B cell (primary cell): ENCODE measurements at regions not wholly inside any gene's neighbourhood (a gene's known extent, or its start where the extent isn't known, plus 50 kb on each side); places are given as distances from the start of the nearest gene placed in this dataset.

Source experiments
- ATAC-seq: fragments of 200-7000 bp; cut with Tn5 transposase; one replicate; pipeline ENCODE4 v1.10.0; 2021; ENCODE audit warnings: low read depth, mild to moderate bottlenecking, moderate number of reproducible peaks, moderate library complexity
- CTCF ChIA-PET: fragments of 350-600 bp; sonication (Branson Sonifier 250); formaldehyde crosslinking; loops from one replicate; lab custom pipeline; 2021; ENCODE audit warnings: antibody characterized with exemption, inconsistent platforms; lab: Charles Lee
- POLR2A ChIA-PET: fragments of 350-600 bp; sonication (Branson Sonifier 250); formaldehyde crosslinking; loops from one replicate; lab custom pipeline; 2021; ENCODE audit warnings: antibody characterized with exemption; lab: Charles Lee
- DNase-seq: peaks from one replicate; pipeline ENCODE4 v3.0.0; 2013
- H2AFZ ChIP-seq: 2 replicates; pipeline ENCODE4 v1.6.1; 2012; ENCODE audit warnings: mild to moderate bottlenecking, low read depth, low read length; ENCODE audit not compliant: insufficient read depth, poor library complexity, severe bottlenecking
- H3K27ac ChIP-seq, 2 donors: 1 replicate in 1 of 2; 2 replicates in 1 of 2; pipeline ENCODE4 v1.5.1; 2012 to 2013; ENCODE audit warnings: low read length in 2 of 2, mild to moderate bottlenecking in 2 of 2, moderate library complexity in 1 of 2
- H3K27me3 ChIP-seq, 4 experiments: fragments of 200-600 bp in 1 of 4; sonication (generic) in 1 of 4; replicated peaks in 1 of 4; 1 replicate in 2 of 4; 2 replicates in 2 of 4; pipeline versions ENCODE4 v1.6.1 to v1.7.0; 2013 to 2016; ENCODE audit warnings: low read length in 3 of 4, mild to moderate bottlenecking in 2 of 4, mixed read lengths in 1 of 4, moderate library complexity in 1 of 4; ENCODE audit not compliant: insufficient read depth in 4 of 4, control insufficient read depth in 3 of 4; ENCODE audit errors: control extremely low read depth in 1 of 4
- H3K36me3 ChIP-seq, 2 experiments: replicated peaks in 1 of 2; 1 replicate in 1 of 2; 2 replicates in 1 of 2; pipeline versions ENCODE4 v1.6.1 to v1.7.1; 2013; ENCODE audit warnings: low read length in 1 of 2; ENCODE audit not compliant: insufficient read depth in 2 of 2, control insufficient read depth in 1 of 2; ENCODE audit errors: control extremely low read depth in 1 of 2, extremely low read depth in 1 of 2
- H3K4me1 ChIP-seq, 2 donors: fragments of 200-600 bp in 1 of 2; sonication (generic) in 1 of 2; 1 replicate in 1 of 2; 2 replicates in 1 of 2; pipeline versions ENCODE4 v1.5.1 to v1.6.1; 2013 to 2017; ENCODE audit warnings: low read length in 2 of 2; ENCODE audit not compliant: control insufficient read depth in 2 of 2, insufficient read depth in 2 of 2
- H3K4me2 ChIP-seq: replicated peaks from 2 replicates; pipeline ENCODE3; 2012; ENCODE audit warnings: mild to moderate bottlenecking, low read depth, low read length; ENCODE audit not compliant: poor library complexity, severe bottlenecking
- H3K4me3 ChIP-seq, 5 experiments: fragments of 200-600 bp in 1 of 5; sonication (generic) in 1 of 5; 1 replicate in 3 of 5; 2 replicates in 2 of 5; pipeline versions ENCODE4 v1.5.1 to v1.7.0; 2011 to 2016; ENCODE audit warnings: low read length in 4 of 5, mild to moderate bottlenecking in 4 of 5, low read depth in 2 of 5, control low read depth in 1 of 5, moderate library complexity in 1 of 5; ENCODE audit not compliant: insufficient read depth in 1 of 5; ENCODE audit errors: control extremely low read depth in 1 of 5, extremely low read depth in 1 of 5
- H3K79me2 ChIP-seq: fragments of 200-600 bp; sonication (generic); one replicate; pipeline ENCODE4 v1.6.0; 2016; ENCODE audit warnings: low read length; ENCODE audit not compliant: control insufficient read depth, insufficient read depth
- H3K9ac ChIP-seq: fragments of 200-600 bp; sonication (generic); 2 replicates; pipeline ENCODE4 v1.6.1; 2017; ENCODE audit warnings: mild to moderate bottlenecking, low read length, moderate library complexity
- H3K9me3 ChIP-seq, 3 donors: one replicate each; pipeline versions ENCODE4 v1.6.1 to v1.7.1; 2013; ENCODE audit warnings: low read length in 2 of 3; ENCODE audit not compliant: control insufficient read depth in 2 of 3, insufficient read depth in 1 of 3; ENCODE audit errors: control extremely low read depth in 1 of 3
- H4K20me1 ChIP-seq: 2 replicates; pipeline ENCODE4 v1.6.0; 2012; ENCODE audit warnings: mild to moderate bottlenecking, low read length; ENCODE audit not compliant: insufficient read depth, control insufficient read depth, poor library complexity, severe bottlenecking
- H3K27ac Mint-ChIP-seq: one replicate; pipeline ENCODE4 v1.8.0; 2021; ENCODE audit warnings: mixed read lengths
- H3K27me3 Mint-ChIP-seq: one replicate; pipeline ENCODE4 v1.8.0; 2021; ENCODE audit warnings: mixed read lengths
- H3K4me1 Mint-ChIP-seq: one replicate; pipeline ENCODE4 v1.8.0; 2021; ENCODE audit warnings: mixed read lengths
- H3K4me3 Mint-ChIP-seq: one replicate; pipeline ENCODE4 v1.8.0; 2021; ENCODE audit warnings: mixed read lengths
- H3K9me3 Mint-ChIP-seq: one replicate; pipeline ENCODE4 v1.8.0; 2022; ENCODE audit warnings: mixed read lengths; ENCODE audit not compliant: insufficient read depth
- CTCF ChIP-seq: fragments of 200-600 bp; IDR thresholded peaks from one replicate; pipeline ENCODE4 v1.8.0; 2022; ENCODE audit warnings: antibody characterized with exemption, mild to moderate bottlenecking
- EZH2 ChIP-seq: IDR thresholded peaks from 2 replicates; pipeline ENCODE4 v1.6.1; 2012; ENCODE audit warnings: borderline replicate concordance, low read depth, mild to moderate bottlenecking, moderate library complexity, low read length; ENCODE audit not compliant: insufficient read depth, poor library complexity, severe bottlenecking
- WGBS: methylation state at CpG from one replicate; pipeline ENCODE4 v1.1.5; 2013; ENCODE audit warnings: missing lambda C conversion rate; ENCODE audit not compliant: insufficient coverage; 5-methylcytosine and 5-hydroxymethylcytosine counted together
- intact Hi-C: fragments of 100-400 bp; cut with micrococcal nuclease; formaldehyde crosslinking; loops from one replicate; pipeline ENCODE4 v1.10.0; 2022

GRCh38 chr4:15188605-15189539, 186.6 kb downstream of the CPEB2 start:
- no peak overlapping the region for H3K4me3 Mint-ChIP-seq
- POLR2A ChIA-PET = no interaction called here
- 0% methylated on average over 1 of the region's 3 CpGs for WGBS
- peaks cover 7% of the 10 kb centered on the region for H3K27me3 Mint-ChIP-seq
- Histone ChIP-seq H3K4me2 (no peak overlapping the region), H2AFZ (no peak overlapping the region), H3K4me1 (no peaks in the 10 kb centered on the region), H3K4me3 (no peak overlapping the region), H3K27me3 (no peaks in the 10 kb centered on the region), H4K20me1 (no peaks in the 10 kb centered on the region), H3K9me3 (no peaks in the 10 kb centered on the region), H3K9ac (no peak overlapping the region), H3K79me2 (no peaks in the 10 kb centered on the region), H3K27ac (no peak overlapping the region), H3K36me3 (no peaks in the 10 kb centered on the region)
- H3K9me3 Mint-ChIP-seq = no peaks in the 10 kb centered on the region
- H3K27ac Mint-ChIP-seq = no peak overlapping the region
- DNase-seq = no peak
- TF ChIP-seq CTCF = no peak
- no peak for TF ChIP-seq EZH2
- intact Hi-C loops = no loop called here
- no peak for ATAC-seq
- H3K4me1 Mint-ChIP-seq = peaks cover 11% of the 10 kb centered on the region
- CTCF ChIA-PET = no interaction called here

DNA sequence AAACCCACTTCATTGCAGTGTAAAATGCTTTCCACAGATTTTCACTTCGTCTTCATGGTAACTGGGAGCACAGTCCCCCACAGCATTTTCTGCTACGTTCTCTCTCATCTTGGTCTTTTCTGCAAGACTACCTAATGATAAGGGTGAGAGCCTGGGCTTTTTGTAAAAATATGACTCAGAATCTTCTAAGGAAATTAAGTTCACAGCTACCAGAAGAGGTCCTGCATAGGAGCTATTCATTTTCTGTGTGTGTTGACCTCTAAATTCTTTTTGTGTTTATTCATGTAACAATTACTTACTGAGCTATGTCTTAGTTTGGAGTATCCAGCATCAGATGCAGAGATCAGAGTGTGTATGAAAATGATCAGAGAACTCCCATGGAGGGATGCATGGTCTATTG, 192.2 kb downstream of the CPEB2 start:
- H3K36me3 ChIP-seq = no peaks in the 10 kb centered on the region
- H3K9me3 ChIP-seq = no peaks in the 10 kb centered on the region
- Mint-ChIP-seq H3K27ac (no peak overlapping the region), H3K9me3 (no peaks in the 10 kb centered on the region), H3K4me1 (no peaks in the 10 kb centered on the region), H3K27me3 (peaks cover 4% of the 10 kb centered on the region), H3K4me3 (no peak overlapping the region)
- ATAC-seq (no peak), DNase-seq (no peak)
- H3K4me3 ChIP-seq = no peak overlapping the region
- ChIA-PET CTCF (no interaction called here), POLR2A (no interaction called here)
- no peak overlapping the region for H3K4me2 ChIP-seq
- no peaks in the 10 kb centered on the region for H4K20me1 ChIP-seq
- WGBS = no CpG with 5 or more reads among the region's 2 CpGs
- intact Hi-C loops = no loop called here
- no peak overlapping the region for H3K27ac ChIP-seq
- no peaks in the 10 kb centered on the region for H3K27me3 ChIP-seq
- TF ChIP-seq EZH2 (no peak), CTCF (no peak)
- no peaks in the 10 kb centered on the region for H3K4me1 ChIP-seq
- no peak overlapping the region for H3K9ac ChIP-seq
- H2AFZ ChIP-seq = no peak overlapping the region
- no peaks in the 10 kb centered on the region for H3K79me2 ChIP-seq
